HepG2 (cell line): ENCODE measurements at regions not wholly inside any gene's neighbourhood (a gene's known extent, or its start where the extent isn't known, plus 50 kb on each side); places are given as distances from the start of the nearest gene placed in this dataset.

Experiments used
- ATF3 ChIP-seq: sonication (generic); formaldehyde crosslinking; IDR thresholded peaks from 2 replicates; pipeline ENCODE4 v1.4.0; 2020; ENCODE audit warnings: missing genetic modification reagents
- ATF7-NPFF ChIP-seq: sonication (generic); formaldehyde crosslinking; IDR thresholded peaks from 2 replicates; pipeline ENCODE4 v1.8.1; 2023; ENCODE audit warnings: mild to moderate bottlenecking, low read depth, missing genetic modification reagents, moderate library complexity
- DMAP1 ChIP-seq: IDR thresholded peaks from 2 replicates; pipeline ENCODE4 v1.6.1; 2016
- EED ChIP-seq: sonication (generic); formaldehyde crosslinking; IDR thresholded peaks from 2 replicates; pipeline ENCODE4 v1.5.0; 2020; ENCODE audit warnings: mild to moderate bottlenecking, missing genetic modification reagents
- ETV5 ChIP-seq: IDR thresholded peaks from 2 replicates; pipeline ENCODE4 v1.6.1; 2018; ENCODE audit warnings: missing biosample characterization, missing genetic modification reagents, inconsistent platforms, borderline replicate concordance
- EZH2 ChIP-seq: conservative IDR thresholded peaks from 2 replicates; pipeline ENCODE4 v1.6.1; 2012; ENCODE audit warnings: mild to moderate bottlenecking, low read depth, low read length, moderate library complexity
- HOXA9 ChIP-seq: sonication (generic); formaldehyde crosslinking; IDR thresholded peaks from 2 replicates; pipeline ENCODE4 v1.8.1; 2022; ENCODE audit warnings: missing genetic modification reagents, mild to moderate bottlenecking, moderate library complexity, borderline replicate concordance
- IKZF4 ChIP-seq: sonication (generic); formaldehyde crosslinking; IDR thresholded peaks from 2 replicates; pipeline ENCODE4 v1.5.1; 2020; ENCODE audit warnings: borderline replicate concordance, mild to moderate bottlenecking, low read depth, missing genetic modification reagents; ENCODE audit errors: not compliant biosample characterization
- KDM5B ChIP-seq: sonication (generic); formaldehyde crosslinking; IDR thresholded peaks from 2 replicates; pipeline ENCODE4 v1.4.0; 2020; ENCODE audit warnings: missing genetic modification reagents, mild to moderate bottlenecking, borderline replicate concordance
- KMT2B ChIP-seq: IDR thresholded peaks from 2 replicates; pipeline ENCODE4 v1.6.1; 2016; ENCODE audit warnings: missing genetic modification reagents, missing compliant biosample characterization
- MAFF ChIP-seq: IDR thresholded peaks from 2 replicates; pipeline ENCODE4 v1.6.1; 2011; ENCODE audit warnings: low read depth, low read length, improper control_type of control experiment
- MXI1 ChIP-seq: IDR thresholded peaks from 3 replicates; pipeline ENCODE4 v1.6.1; 2012; ENCODE audit warnings: low read depth, low read length, inconsistent platforms, borderline replicate concordance
- MYC ChIP-seq: sonication (generic); formaldehyde crosslinking; IDR thresholded peaks from 2 replicates; pipeline ENCODE4 v1.9.0; 2021; ENCODE audit warnings: missing genetic modification reagents, borderline replicate concordance
- NCOA5 ChIP-seq: sonication (generic); formaldehyde crosslinking; IDR thresholded peaks from 2 replicates; pipeline ENCODE4 v1.4.0; 2020; ENCODE audit warnings: missing genetic modification reagents
- NFATC3 ChIP-seq: sonication (generic); formaldehyde crosslinking; IDR thresholded peaks from 2 replicates; pipeline ENCODE4 v1.5.1; 2020; ENCODE audit warnings: mild to moderate bottlenecking, missing genetic modification reagents
- NFKB2 ChIP-seq: sonication (generic); formaldehyde crosslinking; IDR thresholded peaks from 2 replicates; pipeline ENCODE4 v1.4.0; 2020; ENCODE audit warnings: missing genetic modification reagents, borderline replicate concordance
- NR2F1 ChIP-seq, 2 experiments: fragments of 450-650 bp in 1 of 2; formaldehyde crosslinking in 1 of 2; IDR thresholded peaks; 2 replicates each; pipeline versions ENCODE4 v1.5.0 to v1.6.1; 2016 to 2020; ENCODE audit warnings: mild to moderate bottlenecking in 1 of 2, missing compliant biosample characterization in 1 of 2, missing genetic modification reagents in 1 of 2, moderate library complexity in 1 of 2
- RFXANK ChIP-seq: IDR thresholded peaks from 2 replicates; pipeline ENCODE4 v1.6.1; 2016
- STAT5B ChIP-seq: sonication (generic); formaldehyde crosslinking; IDR thresholded peaks from 2 replicates; pipeline ENCODE4 v1.4.0; 2020; ENCODE audit warnings: missing genetic modification reagents
- XBP1 ChIP-seq: sonication (generic); formaldehyde crosslinking; IDR thresholded peaks from 2 replicates; pipeline ENCODE4 v1.5.0; 2020; ENCODE audit warnings: missing genetic modification reagents
- ZBTB20 ChIP-seq: sonication (generic); formaldehyde crosslinking; IDR thresholded peaks from 2 replicates; pipeline ENCODE4 v1.8.1; 2023; ENCODE audit warnings: missing genetic modification reagents, low read depth, mild to moderate bottlenecking, borderline replicate concordance
- ZBTB3 ChIP-seq: sonication (generic); formaldehyde crosslinking; IDR thresholded peaks from 2 replicates; pipeline ENCODE4 v1.4.0; 2020; ENCODE audit warnings: low read depth, mild to moderate bottlenecking, moderate library complexity, missing genetic modification reagents, borderline replicate concordance
- ZC3H4 ChIP-seq: sonication (generic); formaldehyde crosslinking; IDR thresholded peaks from 2 replicates; pipeline ENCODE4 v1.4.0; 2020; ENCODE audit warnings: missing genetic modification reagents, borderline replicate concordance
- ZKSCAN5 ChIP-seq: sonication (generic); formaldehyde crosslinking; IDR thresholded peaks from 2 replicates; pipeline ENCODE4 v1.5.1; 2020; ENCODE audit warnings: mild to moderate bottlenecking, missing genetic modification reagents
- ZNF12 ChIP-seq: sonication (generic); formaldehyde crosslinking; IDR thresholded peaks from 2 replicates; pipeline ENCODE4 v1.5.0; 2020; ENCODE audit warnings: missing genetic modification reagents
- ZNF430 ChIP-seq: sonication (generic); formaldehyde crosslinking; IDR thresholded peaks from 2 replicates; pipeline ENCODE4 v1.9.0; 2021; ENCODE audit warnings: mild to moderate bottlenecking, missing genetic modification reagents
- ZNF543 ChIP-seq: sonication (generic); formaldehyde crosslinking; IDR thresholded peaks from 2 replicates; pipeline ENCODE4 v1.4.0; 2020; ENCODE audit warnings: mild to moderate bottlenecking, missing genetic modification reagents
- ZNF598 ChIP-seq: sonication (generic); formaldehyde crosslinking; IDR thresholded peaks from 2 replicates; pipeline ENCODE4 v1.5.1; 2020; ENCODE audit warnings: mild to moderate bottlenecking, missing genetic modification reagents, borderline replicate concordance
- ZNF652 ChIP-seq: IDR thresholded peaks from 2 replicates; pipeline ENCODE4 v1.6.1; 2016; ENCODE audit warnings: low read depth, borderline replicate concordance
- ZNF7 ChIP-seq: IDR thresholded peaks from 2 replicates; pipeline ENCODE4 v1.6.1; 2016; ENCODE audit warnings: missing biosample characterization, missing genetic modification reagents
- ZNF878 ChIP-seq: sonication (generic); formaldehyde crosslinking; IDR thresholded peaks from 2 replicates; pipeline ENCODE4 v1.8.1; 2023; ENCODE audit warnings: mild to moderate bottlenecking, missing genetic modification reagents, moderate library complexity
- TF ChIP-seq, protein P1 (sequence below): IDR thresholded peaks from 2 replicates; pipeline ENCODE4 v1.6.1; 2016; ENCODE audit warnings: low read depth
- TF ChIP-seq, protein P2 (sequence below): IDR thresholded peaks from 2 replicates; pipeline ENCODE4 v1.6.1; 2018; ENCODE audit warnings: missing genetic modification reagents

DNA sequence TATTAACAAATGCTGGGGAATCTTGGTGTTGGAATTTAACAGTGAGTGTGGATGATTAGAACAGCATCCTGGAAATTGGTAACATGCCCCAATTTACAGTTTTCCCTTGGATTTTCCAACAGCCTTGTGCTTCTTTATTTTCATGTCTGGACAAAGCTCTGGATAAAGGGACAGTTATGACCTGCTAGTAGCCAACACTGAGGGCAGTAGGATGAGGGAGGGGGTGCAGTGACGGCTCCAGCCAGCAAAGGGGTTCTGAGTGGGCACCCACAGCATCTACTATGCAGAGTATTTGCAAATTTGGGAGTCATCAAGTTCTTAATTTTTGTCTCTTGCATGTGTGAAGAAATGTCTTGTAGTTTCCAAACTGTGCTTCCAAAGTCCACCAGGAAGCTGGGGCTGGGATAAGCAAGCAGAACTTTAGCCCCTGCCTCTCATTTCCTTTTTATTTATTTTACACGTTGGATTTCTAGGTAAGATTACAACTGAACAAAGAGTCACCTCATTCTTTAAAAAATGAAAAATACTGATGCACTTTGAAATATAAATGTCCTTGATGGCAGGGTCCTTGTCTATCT, 63.0 kb upstream of the SELENOP start (continued):
- TF ChIP-seq ATF7-NPFF (CRISPR knock-in tag) (no peak), RFXANK (CRISPR knock-in tag) (no peak), ZC3H4 (CRISPR knock-in tag) (no peak), XBP1 (CRISPR knock-in tag) (no peak), ZNF430 (CRISPR knock-in tag) (no peak), NCOA5 (CRISPR knock-in tag) (no peak), ZNF12 (no peak), DMAP1 (CRISPR knock-in tag) (no peak), ZNF598 (CRISPR knock-in tag) (no peak), ZNF543 (CRISPR knock-in tag) (no peak), MXI1 (no peak), MAFF (no peak), ZBTB20 (CRISPR knock-in tag) (no peak), HOXA9 (CRISPR knock-in tag) (no peak), KMT2B (no peak), NFKB2 (CRISPR knock-in tag) (no peak), EED (no peak), ATF3 (CRISPR knock-in tag) (no peak), ETV5 (CRISPR knock-in tag) (peak; percentile 95), MYC (CRISPR knock-in tag) (no peak), ZBTB3 (CRISPR knock-in tag) (no peak), ZNF652 (CRISPR knock-in tag) (no peak), STAT5B (CRISPR knock-in tag) (no peak), ZNF878 (no peak), ZNF7 (CRISPR knock-in tag) (no peak), IKZF4 (CRISPR knock-in tag) (no peak), NR2F1 (CRISPR knock-in tag; IDR thresholded peaks at IDR 0.05) (no peak), KDM5B (no peak), NFATC3 (CRISPR knock-in tag) (no peak), ZKSCAN5 (CRISPR knock-in tag) (no peak), EZH2 (no peak)
- TF ChIP-seq, protein P1, sequence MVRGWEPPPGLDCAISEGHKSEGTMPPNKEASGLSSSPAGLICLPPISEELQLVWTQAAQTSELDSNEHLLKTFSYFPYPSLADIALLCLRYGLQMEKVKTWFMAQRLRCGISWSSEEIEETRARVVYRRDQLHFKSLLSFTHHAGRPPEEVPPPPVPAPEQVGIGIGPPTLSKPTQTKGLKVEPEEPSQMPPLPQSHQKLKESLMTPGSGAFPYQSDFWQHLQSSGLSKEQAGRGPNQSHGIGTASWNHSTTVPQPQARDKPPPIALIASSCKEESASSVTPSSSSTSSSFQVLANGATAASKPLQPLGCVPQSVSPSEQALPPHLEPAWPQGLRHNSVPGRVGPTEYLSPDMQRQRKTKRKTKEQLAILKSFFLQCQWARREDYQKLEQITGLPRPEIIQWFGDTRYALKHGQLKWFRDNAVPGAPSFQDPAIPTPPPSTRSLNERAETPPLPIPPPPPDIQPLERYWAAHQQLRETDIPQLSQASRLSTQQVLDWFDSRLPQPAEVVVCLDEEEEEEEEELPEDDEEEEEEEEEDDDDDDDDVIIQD = peak; percentile 43; the same call in 1 of the 2 replicates
- TF ChIP-seq, protein P2, sequence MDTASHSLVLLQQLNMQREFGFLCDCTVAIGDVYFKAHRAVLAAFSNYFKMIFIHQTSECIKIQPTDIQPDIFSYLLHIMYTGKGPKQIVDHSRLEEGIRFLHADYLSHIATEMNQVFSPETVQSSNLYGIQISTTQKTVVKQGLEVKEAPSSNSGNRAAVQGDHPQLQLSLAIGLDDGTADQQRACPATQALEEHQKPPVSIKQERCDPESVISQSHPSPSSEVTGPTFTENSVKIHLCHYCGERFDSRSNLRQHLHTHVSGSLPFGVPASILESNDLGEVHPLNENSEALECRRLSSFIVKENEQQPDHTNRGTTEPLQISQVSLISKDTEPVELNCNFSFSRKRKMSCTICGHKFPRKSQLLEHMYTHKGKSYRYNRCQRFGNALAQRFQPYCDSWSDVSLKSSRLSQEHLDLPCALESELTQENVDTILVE (CRISPR knock-in tag) = 0 out of 2 replicates have a peak, but pooled peaks have one; percentile 35
